Fibroblast of lung (primary cell): ENCODE measurements at regions not wholly inside any gene's neighbourhood (a gene's known extent, or its start where the extent isn't known, plus 50 kb on each side); places are given as distances from the start of the nearest gene placed in this dataset.

Source experiments
- DNase-seq, 2 donors: peaks; one replicate each; pipeline versions ENCODE4 v3.0.0 to v3.0.0-alpha.2; 2010; ENCODE audit warnings: low read depth in 2 of 2
- H2AFZ ChIP-seq: 2 replicates; pipeline ENCODE4 v1.5.1; 2012; ENCODE audit warnings: low read length, control low read depth, inconsistent platforms
- H3K27ac ChIP-seq: 2 replicates; pipeline ENCODE4 v1.5.1; 2011; ENCODE audit warnings: low read length, control low read depth; ENCODE audit not compliant: insufficient read depth
- H3K27me3 ChIP-seq: 2 replicates; pipeline ENCODE4 v1.5.1; 2011; ENCODE audit warnings: mild to moderate bottlenecking, low read length; ENCODE audit not compliant: control insufficient read depth, insufficient read depth
- H3K36me3 ChIP-seq: 2 replicates; pipeline ENCODE4 v1.5.1; 2011; ENCODE audit warnings: low read length; ENCODE audit not compliant: control insufficient read depth, insufficient read depth
- H3K4me1 ChIP-seq: 2 replicates; pipeline ENCODE4 v1.5.1; 2011; ENCODE audit warnings: low read length; ENCODE audit not compliant: control insufficient read depth, insufficient read depth; ENCODE audit errors: extremely low read depth
- H3K4me2 ChIP-seq: 2 replicates; pipeline ENCODE4 v1.5.1; 2011; ENCODE audit warnings: low read length, control low read depth; ENCODE audit not compliant: insufficient read depth; ENCODE audit errors: extremely low read depth
- H3K4me3 ChIP-seq, 4 experiments: fragments of 200-600 bp in 1 of 4; sonication (generic) in 1 of 4; replicated peaks in 1 of 4; 2 replicates each; pipeline ENCODE4 v1.5.1; 2011 to 2016; ENCODE audit warnings: low read length in 4 of 4, low read depth in 3 of 4, mild to moderate bottlenecking in 3 of 4, control low read depth in 2 of 4, inconsistent platforms in 1 of 4, mixed read lengths in 1 of 4; ENCODE audit not compliant: insufficient read depth in 1 of 4; ENCODE audit errors: control extremely low read depth in 1 of 4
- H3K79me2 ChIP-seq: 2 replicates; pipeline ENCODE4 v1.5.1; 2012; ENCODE audit warnings: mild to moderate bottlenecking, low read length, inconsistent platforms; ENCODE audit not compliant: control insufficient read depth, insufficient read depth
- H3K9ac ChIP-seq: 2 replicates; pipeline ENCODE4 v1.5.1; 2011; ENCODE audit warnings: mild to moderate bottlenecking, low read length, control low read depth; ENCODE audit not compliant: insufficient read depth
- H3K9me3 ChIP-seq: 2 replicates; pipeline ENCODE4 v1.5.1; 2012; ENCODE audit warnings: low read depth, low read length; ENCODE audit not compliant: control insufficient read depth, insufficient read depth
- H4K20me1 ChIP-seq: 2 replicates; pipeline ENCODE4 v1.5.1; 2011; ENCODE audit warnings: low read length; ENCODE audit not compliant: control insufficient read depth, insufficient read depth; ENCODE audit errors: extremely low read depth
- EZH2 ChIP-seq: IDR thresholded peaks from 2 replicates; pipeline ENCODE4 v1.5.1; 2012; ENCODE audit warnings: low read length, control low read depth, mild to moderate bottlenecking; ENCODE audit errors: missing control alignments
- TF ChIP-seq, protein P1 (sequence below), 2 donors: IDR thresholded peaks in 1 of 2; conservative IDR thresholded peaks in 1 of 2; 1 replicate in 1 of 2; 2 replicates in 1 of 2; pipeline ENCODE4 v1.5.1; 2011 to 2012; ENCODE audit warnings: low read length in 2 of 2, control low read depth in 1 of 2, inconsistent platforms in 1 of 2, low read depth in 1 of 2, mild to moderate bottlenecking in 1 of 2

DNA sequence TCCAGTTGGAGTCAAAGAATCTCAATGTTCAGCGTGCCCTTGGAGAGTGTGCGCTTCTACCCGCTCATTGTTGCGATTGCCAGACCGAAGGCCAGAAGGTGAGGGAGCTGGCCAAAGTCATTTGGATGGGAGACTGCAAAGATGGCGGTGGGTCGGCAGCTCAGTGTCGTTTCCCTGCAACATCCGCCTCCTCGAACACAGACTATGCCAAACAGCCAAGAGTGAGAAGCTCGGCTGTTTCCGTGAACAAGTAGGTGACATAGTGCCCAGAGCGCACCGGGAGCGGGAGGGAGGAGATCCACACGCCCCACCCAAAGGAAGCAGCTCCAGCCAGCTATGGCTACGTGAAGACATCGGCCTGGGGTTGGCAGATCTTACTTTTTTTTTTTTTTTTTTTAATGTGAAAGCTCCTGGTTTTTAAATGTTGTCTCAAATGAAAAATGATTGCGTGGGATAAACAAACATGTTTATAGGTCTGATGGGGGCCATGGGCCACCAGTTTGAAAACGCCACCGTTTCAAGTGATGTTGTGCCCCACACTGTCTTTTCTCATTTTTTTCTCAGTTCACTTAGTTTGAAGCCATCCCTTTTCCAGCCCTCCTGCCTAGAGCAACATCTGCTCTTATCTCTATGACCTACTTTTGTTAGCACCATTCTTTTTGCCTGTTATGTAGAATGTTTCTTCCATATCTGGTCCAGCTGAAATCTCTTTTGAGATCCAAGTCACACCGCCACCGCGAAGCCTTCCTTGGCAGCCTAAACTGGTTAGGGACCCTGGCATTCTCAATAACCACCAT is 682.4 kb downstream of the RNF144A start:
- H3K27me3 ChIP-seq, result no peaks in the 10 kb centered on the region
- no peak overlapping the region for H3K9ac ChIP-seq
- no peaks in the 10 kb centered on the region for H3K79me2 ChIP-seq
- no peaks in the 10 kb centered on the region for H4K20me1 ChIP-seq
- H3K4me1 ChIP-seq, result no peaks in the 10 kb centered on the region
- no peak overlapping the region for H3K4me2 ChIP-seq
- no peak overlapping the region for H3K27ac ChIP-seq
- no peak overlapping the region for H2AFZ ChIP-seq
- no peak for DNase-seq
- no peaks in the 10 kb centered on the region for H3K36me3 ChIP-seq
- no peak overlapping the region for H3K4me3 ChIP-seq
- TF ChIP-seq EZH2, result no peak
- TF ChIP-seq, protein P1, sequence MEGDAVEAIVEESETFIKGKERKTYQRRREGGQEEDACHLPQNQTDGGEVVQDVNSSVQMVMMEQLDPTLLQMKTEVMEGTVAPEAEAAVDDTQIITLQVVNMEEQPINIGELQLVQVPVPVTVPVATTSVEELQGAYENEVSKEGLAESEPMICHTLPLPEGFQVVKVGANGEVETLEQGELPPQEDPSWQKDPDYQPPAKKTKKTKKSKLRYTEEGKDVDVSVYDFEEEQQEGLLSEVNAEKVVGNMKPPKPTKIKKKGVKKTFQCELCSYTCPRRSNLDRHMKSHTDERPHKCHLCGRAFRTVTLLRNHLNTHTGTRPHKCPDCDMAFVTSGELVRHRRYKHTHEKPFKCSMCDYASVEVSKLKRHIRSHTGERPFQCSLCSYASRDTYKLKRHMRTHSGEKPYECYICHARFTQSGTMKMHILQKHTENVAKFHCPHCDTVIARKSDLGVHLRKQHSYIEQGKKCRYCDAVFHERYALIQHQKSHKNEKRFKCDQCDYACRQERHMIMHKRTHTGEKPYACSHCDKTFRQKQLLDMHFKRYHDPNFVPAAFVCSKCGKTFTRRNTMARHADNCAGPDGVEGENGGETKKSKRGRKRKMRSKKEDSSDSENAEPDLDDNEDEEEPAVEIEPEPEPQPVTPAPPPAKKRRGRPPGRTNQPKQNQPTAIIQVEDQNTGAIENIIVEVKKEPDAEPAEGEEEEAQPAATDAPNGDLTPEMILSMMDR (conservative IDR thresholded peaks at IDR 0.05 in 1 of 2, IDR thresholded peaks at IDR 0.05 in 1 of 2; ENCODE audit: low read depth in 1 of 2, low read length in 2 of 2), result no peak
- no peaks in the 10 kb centered on the region for H3K9me3 ChIP-seq

DNA sequence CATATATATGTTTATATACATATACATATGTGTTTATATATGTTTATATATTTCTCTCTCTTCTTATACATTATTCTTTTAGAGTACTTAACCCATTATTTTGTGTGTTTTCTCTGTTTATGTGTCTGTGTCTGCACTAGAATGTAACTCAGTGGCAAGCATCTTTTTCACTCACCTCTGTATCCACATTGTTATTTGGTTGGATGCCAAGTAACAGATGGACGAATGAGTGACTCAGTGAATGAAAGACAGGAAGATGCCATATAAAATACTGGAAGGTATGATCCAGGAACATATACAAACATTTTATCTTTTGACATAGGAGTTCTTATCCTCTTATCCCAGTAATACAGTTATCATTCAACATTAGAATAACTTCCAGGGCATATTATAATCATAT is 684.8 kb downstream of the RNF144A start:
- Histone ChIP-seq H3K79me2 (no peaks in the 10 kb centered on the region), H3K4me3 (no peak overlapping the region), H3K27ac (no peak overlapping the region), H3K9me3 (no peaks in the 10 kb centered on the region), H2AFZ (no peak overlapping the region), H3K36me3 (no peaks in the 10 kb centered on the region), H3K4me1 (no peaks in the 10 kb centered on the region), H3K9ac (no peak overlapping the region), H4K20me1 (no peaks in the 10 kb centered on the region), H3K4me2 (no peak overlapping the region), H3K27me3 (no peaks in the 10 kb centered on the region)
- no peak for DNase-seq
- TF ChIP-seq, protein P1 (conservative IDR thresholded peaks at IDR 0.05 in 1 of 2, IDR thresholded peaks at IDR 0.05 in 1 of 2; ENCODE audit: low read depth in 1 of 2, low read length in 2 of 2), result no peak
- no peak for TF ChIP-seq EZH2

DNA sequence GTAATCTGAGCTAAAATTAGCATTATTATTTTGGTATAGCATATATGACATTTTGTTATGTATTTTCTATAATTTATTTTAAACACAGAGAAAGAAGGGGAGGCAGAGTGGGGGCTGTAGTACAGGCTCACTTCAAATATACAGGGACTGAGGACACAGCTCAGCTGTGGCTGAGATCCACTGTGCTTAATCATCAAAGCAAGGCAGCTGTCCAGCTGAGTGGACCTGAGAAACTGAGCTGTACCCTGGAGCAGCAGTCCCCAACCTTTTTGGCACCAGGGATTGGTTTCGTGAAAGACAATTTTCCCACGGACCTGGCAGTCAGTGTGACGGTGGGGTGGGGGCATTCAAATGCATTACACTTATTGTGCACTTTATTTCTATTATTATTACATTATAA is 687.2 kb downstream of the RNF144A start:
- no peaks in the 10 kb centered on the region for H3K27me3 ChIP-seq
- H4K20me1 ChIP-seq, result no peaks in the 10 kb centered on the region
- no peak overlapping the region for H3K9ac ChIP-seq
- no peak overlapping the region for H3K4me3 ChIP-seq
- TF ChIP-seq EZH2, result no peak
- TF ChIP-seq, protein P1 (conservative IDR thresholded peaks at IDR 0.05 in 1 of 2, IDR thresholded peaks at IDR 0.05 in 1 of 2; ENCODE audit: low read depth in 1 of 2, low read length in 2 of 2), result no peak
- no peak overlapping the region for H3K27ac ChIP-seq
- H3K79me2 ChIP-seq, result no peaks in the 10 kb centered on the region
- DNase-seq, result peak in 1 of 2 donors; percentile 11
- no peak overlapping the region for H3K4me2 ChIP-seq
- H3K36me3 ChIP-seq, result no peaks in the 10 kb centered on the region
- H3K4me1 ChIP-seq, result no peaks in the 10 kb centered on the region
- no peaks in the 10 kb centered on the region for H3K9me3 ChIP-seq
- H2AFZ ChIP-seq, result no peak overlapping the region
